GM12874 (cell line): ENCODE measurements at regions not wholly inside any gene's neighbourhood (a gene's known extent, or its start where the extent isn't known, plus 50 kb on each side); places are given as distances from the start of the nearest gene placed in this dataset.

Source experiments
- CTCF ChIP-seq: IDR thresholded peaks from 2 replicates; pipeline ENCODE4 v1.5.1; 2011; ENCODE audit warnings: low read depth, mild to moderate bottlenecking, control low read depth, low read length, moderate library complexity; ENCODE audit not compliant: insufficient read depth

DNA sequence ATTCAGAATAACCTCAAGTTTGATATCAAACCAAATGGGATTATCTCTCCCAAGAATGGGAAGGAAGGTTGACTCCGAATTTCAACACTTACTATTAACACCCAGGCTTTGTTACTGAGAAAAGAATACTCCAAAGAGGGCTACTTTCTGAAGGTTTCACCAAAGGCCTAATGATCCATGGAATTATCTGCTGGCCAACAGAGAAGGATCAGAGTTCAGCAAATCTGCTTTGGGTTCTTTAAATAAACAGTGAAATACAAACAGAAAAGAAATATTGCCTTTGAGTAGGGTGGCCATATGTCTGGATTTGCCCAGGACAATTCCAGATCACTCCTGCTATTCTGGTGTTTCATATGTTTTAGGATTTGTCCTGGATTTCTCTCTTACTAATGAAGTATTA is 564.5 kb upstream of the PSMD7 start:
- TF ChIP-seq CTCF: no peak

- no peak for TF ChIP-seq CTCF
Observed at GRCh38 chr16:73730481-73731090, 566.0 kb upstream of the PSMD7 start.

DNA sequence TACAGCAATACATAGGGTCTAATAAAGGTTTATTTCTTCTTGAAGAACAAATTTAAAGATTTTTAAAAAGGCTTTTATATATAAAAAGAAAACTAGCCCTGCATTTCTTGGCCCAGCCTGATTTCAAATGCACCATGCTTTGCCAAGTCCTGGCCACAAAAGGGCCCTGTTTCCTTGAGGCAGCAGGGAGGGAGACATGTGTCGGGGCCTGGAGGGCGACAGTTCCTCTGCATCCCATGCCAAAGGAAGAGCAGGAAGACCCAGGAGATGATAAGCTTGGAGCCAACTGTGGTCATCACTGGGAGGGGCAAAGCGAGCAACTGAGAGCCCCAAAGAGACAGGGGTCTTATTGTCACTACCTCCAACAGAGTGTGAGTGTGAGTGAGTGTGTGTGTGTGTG is 571.5 kb upstream of the PSMD7 start:
- no peak for TF ChIP-seq CTCF

GRCh38 chr16:73724503-73724902 is 572.1 kb upstream of the PSMD7 start:
- no peak for TF ChIP-seq CTCF

DNA sequence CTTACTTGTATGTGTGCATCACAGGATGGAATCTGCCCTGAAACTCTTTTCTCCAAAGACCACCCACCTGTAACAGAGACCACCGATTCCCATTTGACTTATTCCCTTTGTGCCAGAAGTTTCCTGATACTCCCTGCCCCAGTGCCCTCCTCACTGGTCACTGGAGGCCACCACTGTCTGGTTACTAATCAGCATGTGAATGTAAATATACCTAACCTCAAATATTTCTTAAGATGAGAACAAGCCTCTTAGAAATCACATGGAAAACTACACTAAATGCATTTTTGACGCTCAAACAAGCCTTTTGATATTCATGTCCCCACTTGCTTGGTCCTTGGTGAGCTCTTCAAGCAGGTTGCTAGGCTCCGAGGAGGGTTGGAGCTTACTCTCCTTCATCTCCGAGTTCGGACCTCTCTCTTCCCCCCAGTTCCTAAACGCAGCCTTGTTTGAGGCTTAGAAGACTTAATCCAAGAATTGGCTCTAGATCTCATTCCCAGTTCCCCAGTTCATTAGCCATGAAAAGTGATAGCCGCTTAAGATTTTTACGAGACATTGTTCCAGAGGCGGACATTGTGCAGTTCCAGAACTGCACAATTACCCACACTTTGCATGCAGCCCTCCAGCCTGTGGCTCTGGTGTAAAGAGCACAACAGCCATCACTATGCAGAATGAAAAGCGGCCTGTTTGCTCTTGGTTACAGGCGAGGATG is 579.2 kb upstream of the PSMD7 start:
- TF ChIP-seq CTCF: no peak

DNA sequence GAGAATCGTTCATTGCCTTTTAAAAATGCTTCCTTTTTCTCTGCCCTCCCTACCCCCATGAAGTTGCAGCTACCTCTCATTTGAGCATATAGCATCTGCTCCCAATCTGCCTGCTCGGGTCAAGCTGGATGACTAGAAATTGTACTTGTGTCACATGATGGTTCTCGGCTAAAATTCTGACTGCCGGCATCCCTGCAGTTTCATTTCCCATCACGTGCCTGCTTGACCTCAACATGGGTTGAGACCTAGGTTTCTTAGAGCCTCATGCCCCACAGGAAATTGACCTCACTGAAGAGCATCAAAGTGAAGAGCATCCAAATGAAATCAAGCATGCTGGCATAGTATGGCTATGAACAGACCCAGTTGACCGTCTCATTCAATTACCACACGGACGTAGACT is 581.6 kb upstream of the PSMD7 start:
- no peak for TF ChIP-seq CTCF

DNA sequence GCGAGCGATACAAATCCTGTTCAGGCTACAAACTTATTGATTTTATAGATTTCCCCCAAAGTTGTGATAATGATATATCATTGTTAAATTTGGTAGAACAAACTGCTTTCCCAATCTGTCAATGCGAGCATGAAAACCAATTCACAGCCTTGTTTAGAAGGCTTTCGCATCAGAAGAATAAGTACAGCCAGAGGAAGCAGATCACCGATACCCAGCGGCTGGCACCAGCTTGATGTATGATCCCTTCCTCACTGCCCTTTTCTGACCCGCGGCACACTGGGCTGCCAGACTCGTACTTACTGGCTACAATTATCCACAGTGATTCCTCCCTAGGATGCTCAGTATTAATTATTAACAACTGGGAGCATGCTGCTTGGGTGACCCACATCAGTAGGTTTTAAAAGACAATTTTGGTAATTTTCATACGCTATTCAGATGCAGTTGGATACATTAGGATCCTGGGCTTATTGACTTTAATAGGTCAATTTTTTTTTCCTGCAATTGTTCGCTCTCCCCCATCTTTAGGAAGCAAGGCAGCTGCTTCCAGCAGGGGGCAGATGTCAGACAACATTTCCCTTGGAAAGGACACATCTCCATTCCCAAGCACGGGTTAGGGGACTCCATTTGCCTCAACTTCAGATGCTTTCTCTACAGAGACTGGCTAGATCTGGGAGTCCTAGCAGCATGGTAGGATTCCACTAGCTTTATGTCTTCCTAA is 582.7 kb upstream of the PSMD7 start:
- TF ChIP-seq CTCF: no peak
